IPS-15b (cell line): ENCODE measurements at regions not wholly inside any gene's neighbourhood (a gene's known extent, or its start where the extent isn't known, plus 50 kb on each side); places are given as distances from the start of the nearest gene placed in this dataset.

Source experiments
- H3K27me3 ChIP-seq: one replicate; pipeline ENCODE4 v1.6.1; 2013; ENCODE audit warnings: low read length; ENCODE audit not compliant: control insufficient read depth, insufficient read depth
- H3K36me3 ChIP-seq: one replicate; pipeline ENCODE4 v1.6.1; 2013; ENCODE audit warnings: low read length; ENCODE audit not compliant: control insufficient read depth, insufficient read depth
- H3K4me1 ChIP-seq: one replicate; pipeline ENCODE4 v1.6.1; 2013; ENCODE audit warnings: mild to moderate bottlenecking, low read length; ENCODE audit not compliant: control insufficient read depth, insufficient read depth
- H3K4me3 ChIP-seq: one replicate; pipeline ENCODE4 v1.5.1; 2013; ENCODE audit warnings: low read depth, low read length
- H3K9ac ChIP-seq: one replicate; pipeline ENCODE4 v1.6.1; 2013; ENCODE audit warnings: low read depth, mild to moderate bottlenecking, low read length
- H3K9me3 ChIP-seq: one replicate; pipeline ENCODE4 v1.6.1; 2013; ENCODE audit warnings: mild to moderate bottlenecking, low read length; ENCODE audit not compliant: control insufficient read depth, insufficient read depth

DNA sequence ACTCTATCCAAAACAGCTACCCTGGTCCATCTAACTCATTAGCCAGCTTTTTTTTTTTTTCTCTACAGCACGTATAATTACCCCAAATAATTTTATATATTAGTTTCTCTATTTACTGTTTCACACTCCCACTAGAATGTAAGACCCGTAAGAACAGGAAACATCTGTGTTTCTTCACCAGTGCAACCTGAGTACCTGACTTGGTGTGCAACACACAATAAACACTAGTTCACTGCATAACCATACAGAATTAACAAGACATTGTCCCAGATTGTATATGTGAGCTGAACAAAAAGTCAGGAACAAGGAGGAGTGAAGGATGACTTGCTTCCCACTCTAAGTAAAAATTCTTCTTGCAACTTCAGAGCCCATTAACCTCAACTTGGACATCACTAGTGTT is 180.2 kb upstream of the AKR1E2 start:
- H3K36me3 ChIP-seq: no peaks in the 10 kb centered on the region
- no peaks in the 10 kb centered on the region for H3K9me3 ChIP-seq
- no peak overlapping the region for H3K4me3 ChIP-seq
- no peak overlapping the region for H3K9ac ChIP-seq
- H3K4me1 ChIP-seq: no peaks in the 10 kb centered on the region
- no peaks in the 10 kb centered on the region for H3K27me3 ChIP-seq

DNA sequence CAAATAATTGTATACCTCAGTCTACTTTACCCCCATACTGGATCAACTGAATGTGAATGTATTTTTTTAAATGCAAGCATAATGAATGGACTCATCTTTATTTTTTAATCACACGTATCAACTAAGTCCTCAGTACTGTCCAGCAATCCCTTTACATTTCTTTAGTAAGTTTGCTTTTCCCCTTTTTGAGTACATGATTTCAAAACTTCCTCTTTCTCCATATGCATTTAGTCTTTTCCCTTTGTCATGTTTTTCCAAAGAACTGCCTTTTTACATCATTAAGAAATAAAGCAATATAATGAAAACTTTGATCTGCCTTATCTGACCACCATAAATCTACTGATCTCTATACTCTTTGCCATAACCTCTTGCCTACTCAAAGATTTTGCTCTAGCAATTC is 182.5 kb upstream of the AKR1E2 start:
- Histone ChIP-seq H3K36me3 (no peaks in the 10 kb centered on the region), H3K27me3 (no peaks in the 10 kb centered on the region), H3K9ac (no peak overlapping the region), H3K9me3 (no peaks in the 10 kb centered on the region), H3K4me1 (no peaks in the 10 kb centered on the region), H3K4me3 (no peak overlapping the region)

DNA sequence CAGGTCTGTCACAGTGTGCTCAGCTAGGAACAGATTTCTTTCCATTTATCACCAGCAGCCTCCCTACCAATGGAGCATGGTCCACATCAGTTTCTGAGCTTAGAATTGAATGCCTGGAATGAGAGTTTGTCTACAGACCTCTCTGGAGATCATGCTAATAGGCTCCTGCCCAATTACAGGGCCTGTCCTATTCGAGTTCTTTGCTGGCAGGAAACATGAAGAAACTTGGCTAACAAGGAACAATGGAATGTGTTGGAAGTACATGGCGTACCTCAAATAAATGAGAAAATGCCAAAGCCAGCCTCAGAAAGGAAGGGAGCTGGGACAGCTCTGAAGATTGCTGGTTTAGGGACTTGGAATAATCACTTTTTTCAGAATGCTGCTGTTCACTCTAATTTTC is 186.0 kb upstream of the AKR1E2 start:
- H3K9me3 ChIP-seq: no peaks in the 10 kb centered on the region
- H3K4me3 ChIP-seq: no peak overlapping the region
- no peak overlapping the region for H3K9ac ChIP-seq
- H3K36me3 ChIP-seq: no peaks in the 10 kb centered on the region
- no peaks in the 10 kb centered on the region for H3K27me3 ChIP-seq
- no peaks in the 10 kb centered on the region for H3K4me1 ChIP-seq

DNA sequence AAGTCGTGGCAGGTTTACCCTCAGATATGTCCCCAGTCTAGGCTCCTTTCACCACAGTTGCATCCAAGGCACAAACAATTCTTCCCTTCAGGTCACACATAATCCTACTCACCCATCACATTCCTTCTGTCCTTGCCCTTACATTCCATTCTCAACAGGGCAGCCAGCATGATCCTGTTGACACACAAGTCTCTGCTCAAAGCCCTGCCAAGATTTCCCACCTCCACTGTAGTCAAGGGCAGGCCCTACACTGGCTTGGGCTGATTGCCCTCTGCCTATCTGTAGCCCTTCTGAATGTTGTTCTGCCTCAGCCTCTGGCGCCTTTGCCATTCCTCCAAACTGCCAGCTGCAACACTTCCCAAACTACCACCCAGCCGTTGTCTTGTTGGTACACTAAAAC is 187.9 kb upstream of the AKR1E2 start:
- Histone ChIP-seq H3K9me3 (no peaks in the 10 kb centered on the region), H3K36me3 (no peaks in the 10 kb centered on the region), H3K9ac (no peak overlapping the region), H3K27me3 (no peaks in the 10 kb centered on the region), H3K4me1 (no peaks in the 10 kb centered on the region), H3K4me3 (no peak overlapping the region)

DNA sequence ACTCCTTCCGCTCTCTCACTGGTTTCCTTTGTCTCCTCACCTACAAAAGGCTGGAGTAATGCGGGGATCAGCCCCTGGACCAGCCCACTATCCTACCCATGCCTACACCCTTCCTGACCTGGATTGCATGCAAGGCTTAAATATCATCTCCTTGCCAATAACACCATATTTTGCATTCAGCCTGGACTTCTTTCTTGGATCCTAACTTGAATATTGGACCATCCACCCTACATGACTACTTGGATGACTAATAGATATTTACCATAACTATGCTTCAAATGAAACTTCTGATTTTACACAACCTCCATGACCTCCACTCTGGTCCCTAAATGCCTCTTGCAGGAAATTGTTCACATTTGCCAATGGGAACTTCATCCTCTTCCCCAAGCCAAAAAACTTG is 188.3 kb upstream of the AKR1E2 start:
- no peaks in the 10 kb centered on the region for H3K27me3 ChIP-seq
- no peaks in the 10 kb centered on the region for H3K9me3 ChIP-seq
- H3K4me3 ChIP-seq: no peak overlapping the region
- no peak overlapping the region for H3K9ac ChIP-seq
- H3K36me3 ChIP-seq: no peaks in the 10 kb centered on the region
- no peaks in the 10 kb centered on the region for H3K4me1 ChIP-seq

DNA sequence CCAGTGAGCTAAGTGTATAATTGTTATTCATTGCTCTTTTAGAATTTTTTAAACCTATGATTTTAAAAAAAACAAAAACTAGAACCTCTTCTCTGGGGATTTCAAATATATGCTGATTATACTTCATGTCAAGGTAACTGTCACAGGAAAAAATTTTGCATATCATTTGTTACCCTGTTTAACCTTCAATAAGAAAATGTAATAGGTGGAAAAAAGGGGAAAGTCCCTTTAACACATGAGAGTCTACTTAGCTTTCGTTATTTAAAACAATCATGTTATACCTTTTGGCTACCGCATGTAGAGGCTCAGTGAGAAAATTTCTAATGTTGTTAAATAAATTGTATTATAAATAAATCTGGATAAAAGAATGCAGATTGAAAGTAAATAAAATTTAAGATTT is 190.1 kb upstream of the AKR1E2 start:
- no peaks in the 10 kb centered on the region for H3K4me1 ChIP-seq
- H3K9ac ChIP-seq: no peak overlapping the region
- no peak overlapping the region for H3K4me3 ChIP-seq
- H3K27me3 ChIP-seq: no peaks in the 10 kb centered on the region
- H3K36me3 ChIP-seq: no peaks in the 10 kb centered on the region
- H3K9me3 ChIP-seq: no peaks in the 10 kb centered on the region

DNA sequence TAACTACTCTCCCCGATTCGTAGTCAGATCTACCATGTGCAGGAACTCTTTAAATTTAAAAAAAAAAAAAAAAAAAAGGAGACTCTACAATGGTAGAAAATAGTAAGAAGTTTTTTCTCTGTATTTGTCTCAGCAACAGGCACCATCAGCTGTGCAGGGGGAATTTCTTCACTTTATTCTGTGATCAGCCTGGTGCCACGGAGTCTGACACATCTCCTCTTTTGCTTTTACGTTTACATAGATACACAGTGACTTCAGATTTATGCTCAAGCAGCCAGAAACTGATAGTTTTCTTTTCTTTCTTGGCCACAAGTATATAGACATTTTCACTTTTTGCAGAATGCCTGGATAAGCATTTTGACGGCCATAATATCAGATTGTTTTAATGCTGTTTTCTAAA is 190.6 kb upstream of the AKR1E2 start:
- Histone ChIP-seq H3K9me3 (no peaks in the 10 kb centered on the region), H3K9ac (no peak overlapping the region), H3K4me1 (no peaks in the 10 kb centered on the region), H3K36me3 (no peaks in the 10 kb centered on the region), H3K4me3 (no peak overlapping the region), H3K27me3 (no peaks in the 10 kb centered on the region)

DNA sequence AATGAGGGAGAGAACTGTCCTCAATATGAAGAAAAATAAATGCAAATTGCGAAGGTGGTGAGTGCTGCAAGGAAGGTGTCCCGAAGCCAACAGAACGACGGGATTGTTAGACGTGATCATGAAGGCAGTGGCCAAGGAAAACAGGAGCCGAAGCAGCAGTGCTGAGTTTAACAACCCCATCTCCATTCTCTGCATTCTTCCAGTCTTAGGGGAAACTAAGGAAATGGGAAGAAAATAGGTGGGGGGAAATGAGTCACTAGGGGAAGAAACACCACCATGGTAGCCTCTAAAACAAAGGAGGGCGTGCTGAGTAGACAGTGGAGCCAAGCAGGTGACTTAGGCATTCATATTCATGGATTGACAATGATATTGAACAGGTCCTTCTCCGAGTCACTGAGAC is 192.2 kb upstream of the AKR1E2 start:
- Histone ChIP-seq H3K36me3 (no peaks in the 10 kb centered on the region), H3K9me3 (no peaks in the 10 kb centered on the region), H3K27me3 (no peaks in the 10 kb centered on the region), H3K4me1 (no peaks in the 10 kb centered on the region), H3K4me3 (no peak overlapping the region), H3K9ac (no peak overlapping the region)

DNA sequence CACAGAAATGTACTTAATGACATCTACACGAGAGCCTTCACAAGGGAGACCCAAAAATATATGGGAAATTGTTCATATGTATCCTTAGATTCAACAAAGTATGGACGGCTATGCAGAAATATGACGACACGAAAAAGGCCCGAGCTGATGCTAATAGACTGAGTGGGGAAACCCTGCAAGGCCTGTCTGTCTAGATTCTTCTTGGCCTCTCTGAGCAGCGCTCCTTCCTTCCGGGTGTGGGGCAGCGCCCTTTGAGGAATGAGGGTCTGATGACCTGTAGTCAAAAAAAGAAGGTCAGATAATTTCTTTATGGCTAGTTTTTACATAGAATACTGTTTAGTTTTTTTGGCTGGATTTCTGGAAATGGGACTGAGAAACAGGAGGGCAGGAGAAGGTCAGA is 192.8 kb upstream of the AKR1E2 start:
- Histone ChIP-seq H3K36me3 (no peaks in the 10 kb centered on the region), H3K9me3 (no peaks in the 10 kb centered on the region), H3K4me3 (no peak overlapping the region), H3K27me3 (no peaks in the 10 kb centered on the region), H3K9ac (no peak overlapping the region), H3K4me1 (no peaks in the 10 kb centered on the region)

DNA sequence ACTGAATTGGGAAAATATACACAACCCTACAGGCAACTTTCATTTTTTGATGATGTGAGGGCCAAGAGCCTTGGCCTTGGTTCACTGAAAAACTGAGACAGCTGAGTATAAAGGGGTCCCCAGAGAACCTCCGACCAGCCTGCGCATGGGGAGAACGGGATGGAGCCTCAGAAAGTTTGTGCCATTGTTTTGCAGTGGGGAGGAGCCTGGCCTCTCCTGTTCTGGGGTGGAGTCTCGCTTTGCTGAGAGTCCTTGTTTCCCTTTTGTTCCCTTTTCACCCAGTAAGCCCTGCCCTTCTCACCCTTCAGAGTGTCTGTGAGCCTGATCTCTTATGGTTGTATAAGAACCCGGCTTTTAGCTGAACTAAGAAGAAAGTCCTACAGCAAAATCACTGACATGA is 193.2 kb upstream of the AKR1E2 start:
- no peaks in the 10 kb centered on the region for H3K27me3 ChIP-seq
- H3K4me1 ChIP-seq: no peaks in the 10 kb centered on the region

DNA sequence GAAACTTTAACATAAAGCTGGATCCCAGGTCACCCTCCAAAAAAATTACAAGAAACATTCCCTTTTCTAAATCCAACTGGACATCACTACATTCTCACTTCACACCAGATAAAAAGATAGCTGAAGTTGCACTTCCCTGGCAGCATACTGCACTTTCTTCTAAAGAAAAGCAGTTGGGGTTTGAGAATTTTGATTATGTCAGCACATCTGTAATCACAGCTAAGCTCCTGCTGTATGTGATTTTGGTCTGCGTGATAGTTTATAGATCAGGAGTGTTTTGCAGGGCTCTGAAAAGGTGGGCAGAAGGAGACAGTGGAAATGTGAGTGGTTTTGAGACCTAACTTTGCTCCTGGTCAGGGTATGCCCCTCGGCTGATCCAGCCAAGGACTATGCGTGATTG is 199.1 kb upstream of the AKR1E2 start:
- Histone ChIP-seq H3K9ac (no peak overlapping the region), H3K9me3 (no peaks in the 10 kb centered on the region), H3K4me3 (no peak overlapping the region), H3K36me3 (no peaks in the 10 kb centered on the region), H3K4me1 (no peaks in the 10 kb centered on the region), H3K27me3 (no peaks in the 10 kb centered on the region)

More for the DNA sequence above, 193.2 kb upstream of the AKR1E2 start:
- Histone ChIP-seq H3K9me3 (no peaks in the 10 kb centered on the region), H3K36me3 (no peaks in the 10 kb centered on the region), H3K9ac (no peak overlapping the region), H3K4me3 (no peak overlapping the region)

DNA sequence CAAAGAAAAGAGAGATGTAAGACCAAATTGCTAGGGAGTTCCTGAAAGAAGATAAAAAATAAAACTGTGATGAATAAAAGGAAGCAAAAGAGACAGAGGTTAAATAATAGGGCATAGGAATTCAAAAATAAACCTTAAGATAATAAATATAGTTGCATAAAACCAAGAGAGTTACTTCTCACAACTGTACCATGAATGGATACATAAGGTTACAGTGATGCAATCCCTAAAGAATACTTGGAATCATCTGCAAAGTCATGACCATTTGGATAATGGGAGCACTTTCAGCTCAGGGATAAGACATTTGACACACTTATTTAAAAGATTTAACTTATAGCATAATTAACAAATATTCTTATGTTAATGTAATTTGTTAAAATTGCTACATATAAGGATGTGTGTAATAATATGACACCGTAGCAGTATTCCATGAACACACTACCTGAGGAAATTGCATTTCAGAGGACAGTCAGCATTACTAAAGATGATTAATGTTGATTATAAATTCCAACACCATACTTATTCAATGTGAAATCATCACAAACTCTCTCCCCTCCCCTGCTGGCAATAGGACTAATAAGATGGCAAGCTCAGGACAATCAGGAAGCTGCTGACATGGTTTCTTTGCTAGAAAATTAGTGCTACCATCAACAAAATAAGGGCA is 202.1 kb upstream of the AKR1E2 start:
- H3K27me3 ChIP-seq: no peaks in the 10 kb centered on the region
- H3K4me3 ChIP-seq: no peak overlapping the region
- peaks cover 2% of the 10 kb centered on the region for H3K36me3 ChIP-seq
- no peaks in the 10 kb centered on the region for H3K4me1 ChIP-seq
- no peak overlapping the region for H3K9ac ChIP-seq
- H3K9me3 ChIP-seq: no peaks in the 10 kb centered on the region
